GM13976 (cell line): ENCODE measurements at regions not wholly inside any gene's neighbourhood (a gene's known extent, or its start where the extent isn't known, plus 50 kb on each side); places are given as distances from the start of the nearest gene placed in this dataset.

Source experiments
- DNase-seq: peaks from one replicate; pipeline ENCODE4 v3.0.0; 2012; ENCODE audit warnings: low spot score
- in situ Hi-C: fragments of 300-500 bp; cut with MboI; formaldehyde crosslinking; loops from one replicate; pipeline ENCODE4 v1.12.0; 2022; ENCODE audit warnings: low sequenced_read_pairs, mixed read lengths, inconsistent platforms; ENCODE audit not compliant: unreplicated experiment
- TF ChIP-seq, protein P1 (sequence below): IDR thresholded peaks from 2 replicates; pipeline ENCODE4 v1.5.1; 2012; ENCODE audit warnings: borderline replicate concordance, mild to moderate bottlenecking; ENCODE audit not compliant: insufficient read depth; ENCODE audit errors: extremely low read depth, missing control alignments, control extremely low read depth

DNA sequence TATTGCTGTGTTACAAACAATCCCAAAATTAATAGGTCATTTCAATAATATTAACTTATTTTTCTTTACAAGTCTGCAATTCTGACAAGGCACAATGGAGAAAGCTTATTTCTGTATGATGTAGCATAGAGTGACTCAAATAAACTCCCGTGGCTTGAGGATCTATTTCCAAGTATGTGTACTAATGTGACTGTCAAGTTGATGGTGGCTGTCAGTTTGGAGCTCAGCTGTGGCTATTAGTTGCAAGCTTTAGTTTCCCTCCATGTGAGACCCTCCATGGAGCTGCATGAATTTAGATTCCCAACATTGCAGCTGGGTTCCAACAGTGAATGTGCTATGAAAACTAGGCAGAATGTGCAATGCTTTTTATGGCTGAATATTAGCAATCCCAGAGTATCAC is 515.5 kb upstream of the GBE1 start:
- in situ Hi-C loops, result no loop called here
- DNase-seq, result no peak
- TF ChIP-seq, protein P1, sequence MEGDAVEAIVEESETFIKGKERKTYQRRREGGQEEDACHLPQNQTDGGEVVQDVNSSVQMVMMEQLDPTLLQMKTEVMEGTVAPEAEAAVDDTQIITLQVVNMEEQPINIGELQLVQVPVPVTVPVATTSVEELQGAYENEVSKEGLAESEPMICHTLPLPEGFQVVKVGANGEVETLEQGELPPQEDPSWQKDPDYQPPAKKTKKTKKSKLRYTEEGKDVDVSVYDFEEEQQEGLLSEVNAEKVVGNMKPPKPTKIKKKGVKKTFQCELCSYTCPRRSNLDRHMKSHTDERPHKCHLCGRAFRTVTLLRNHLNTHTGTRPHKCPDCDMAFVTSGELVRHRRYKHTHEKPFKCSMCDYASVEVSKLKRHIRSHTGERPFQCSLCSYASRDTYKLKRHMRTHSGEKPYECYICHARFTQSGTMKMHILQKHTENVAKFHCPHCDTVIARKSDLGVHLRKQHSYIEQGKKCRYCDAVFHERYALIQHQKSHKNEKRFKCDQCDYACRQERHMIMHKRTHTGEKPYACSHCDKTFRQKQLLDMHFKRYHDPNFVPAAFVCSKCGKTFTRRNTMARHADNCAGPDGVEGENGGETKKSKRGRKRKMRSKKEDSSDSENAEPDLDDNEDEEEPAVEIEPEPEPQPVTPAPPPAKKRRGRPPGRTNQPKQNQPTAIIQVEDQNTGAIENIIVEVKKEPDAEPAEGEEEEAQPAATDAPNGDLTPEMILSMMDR, result no peak

DNA sequence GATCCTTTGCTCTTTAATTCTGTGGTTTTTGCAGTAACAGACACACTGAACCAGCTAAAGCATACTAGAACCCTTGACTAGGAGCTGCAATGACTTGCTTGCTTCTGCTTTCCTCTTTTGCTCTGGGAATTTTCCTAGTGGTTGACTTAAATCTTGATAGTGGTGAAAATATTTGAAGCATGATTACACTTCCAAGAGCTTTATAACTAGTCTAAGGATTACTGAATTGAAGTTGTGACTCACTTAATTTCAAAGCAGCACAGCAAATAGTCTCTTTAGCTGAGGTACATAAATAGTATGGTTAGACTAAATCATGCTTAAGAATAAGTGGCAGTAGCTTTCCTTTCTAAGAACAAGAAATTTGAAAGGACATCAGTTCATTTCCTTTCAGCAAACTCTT is 513.5 kb upstream of the GBE1 start:
- DNase-seq, result no peak
- TF ChIP-seq, protein P1, result no peak
- in situ Hi-C loops, result no loop called here

DNA sequence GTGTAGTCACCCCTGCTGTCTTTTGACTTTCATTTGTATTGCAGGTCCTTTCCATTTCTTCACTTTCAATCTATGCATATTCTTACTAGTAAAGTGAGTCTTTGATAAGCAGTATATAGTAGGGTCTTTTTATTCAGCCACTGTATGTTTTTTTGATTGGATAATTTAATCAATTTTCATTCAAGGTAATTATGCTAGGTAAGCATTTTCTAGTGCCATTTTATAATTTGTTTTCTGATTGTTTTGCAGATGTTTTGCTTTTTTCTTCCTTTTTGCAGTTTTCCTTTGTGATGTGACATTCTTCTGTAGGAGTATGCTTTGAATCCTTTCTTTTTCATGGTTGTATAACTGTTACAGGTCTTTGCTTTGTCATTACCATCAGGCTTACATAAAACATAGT is 504.3 kb upstream of the GBE1 start:
- TF ChIP-seq, protein P1, result no peak
- no peak for DNase-seq
- in situ Hi-C loops, result no loop called here

DNA sequence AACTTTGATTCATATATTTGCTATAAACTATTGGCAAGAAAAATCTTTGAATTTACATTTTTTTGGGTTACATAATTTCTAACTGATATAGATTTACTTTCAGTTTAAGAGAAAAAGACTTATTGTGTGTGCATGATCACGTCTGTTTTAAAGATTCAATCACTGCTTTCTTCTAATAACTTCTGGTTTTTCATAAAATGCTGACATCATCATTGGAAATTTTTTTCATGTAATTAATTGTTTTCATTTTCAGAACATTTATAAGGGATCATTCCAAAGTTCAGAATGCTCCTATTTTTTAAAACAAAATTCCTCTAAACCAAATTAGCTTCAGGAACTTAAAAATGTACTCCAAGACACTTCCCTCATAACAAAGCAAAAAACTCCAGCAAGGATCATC is 500.7 kb upstream of the GBE1 start:
- DNase-seq, result no peak
- TF ChIP-seq, protein P1, result no peak
- in situ Hi-C loops, result no loop called here

DNA sequence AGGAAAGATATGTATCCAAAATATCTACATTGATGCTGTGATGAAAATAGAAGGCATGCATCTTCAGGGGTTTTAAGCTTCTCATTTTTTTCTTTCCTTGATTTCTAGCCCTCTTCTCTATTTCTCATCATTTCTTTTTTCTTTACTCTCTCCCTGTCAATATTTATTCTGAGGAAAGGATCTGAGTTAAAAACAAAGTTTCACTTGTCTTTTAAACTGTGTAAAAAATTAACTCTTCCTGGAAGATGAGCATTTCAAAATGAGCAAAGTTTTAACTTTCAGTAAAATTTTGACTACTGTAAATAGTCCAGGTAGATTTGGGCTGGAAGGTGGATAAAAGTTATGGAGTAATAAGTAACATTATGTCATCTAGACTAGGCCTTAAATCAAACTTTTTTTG is 500.2 kb upstream of the GBE1 start:
- no peak for DNase-seq
- in situ Hi-C loops, result no loop called here

DNA sequence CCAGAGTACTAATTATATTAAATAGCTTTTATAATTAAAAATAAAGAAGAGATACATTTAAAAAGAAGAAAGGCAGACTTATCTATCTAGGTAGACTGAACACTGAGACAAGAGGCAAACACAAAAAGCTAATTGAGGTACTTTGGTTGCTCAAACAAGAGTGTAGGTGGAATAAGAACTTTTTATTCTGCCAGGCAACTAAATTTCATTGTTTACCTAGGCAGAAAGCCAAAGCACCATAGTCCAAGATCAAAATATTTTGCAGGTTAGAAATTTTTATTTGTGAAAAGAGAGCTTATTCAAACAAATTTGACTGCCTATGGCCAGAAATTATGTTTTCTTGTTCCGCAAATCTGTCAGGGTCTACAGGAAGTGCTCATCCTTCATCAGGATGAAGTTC is 499.6 kb upstream of the GBE1 start:
- TF ChIP-seq, protein P1, result no peak
- in situ Hi-C loops, result no loop called here
- DNase-seq, result no peak

More for the DNA sequence above, 500.2 kb upstream of the GBE1 start:
- TF ChIP-seq, protein P1, result no peak

DNA sequence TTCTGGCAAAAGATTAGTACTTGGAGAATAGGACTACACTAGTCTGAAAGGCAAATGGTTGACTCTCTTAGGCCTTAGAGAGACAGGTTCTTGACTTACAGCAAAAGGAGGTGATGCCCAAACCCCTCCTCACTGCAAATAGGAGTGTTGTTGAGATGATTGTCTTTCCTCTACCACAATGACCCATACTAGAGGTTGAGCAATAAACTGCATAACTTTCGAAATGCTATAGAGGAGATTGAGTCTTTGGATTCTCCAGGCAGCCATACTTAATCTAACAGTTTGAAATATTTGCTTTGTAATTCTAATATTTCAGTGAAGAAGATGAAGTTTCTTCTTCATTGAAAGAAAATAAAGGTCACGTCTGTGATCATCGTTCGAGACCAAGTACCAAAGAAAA is 498.5 kb upstream of the GBE1 start:
- DNase-seq, result no peak
- TF ChIP-seq, protein P1, result no peak
- in situ Hi-C loops, result no loop called here
